ENCODE measurements at regions not wholly inside any gene's neighbourhood (a gene's known extent, or its start where the extent isn't known, plus 50 kb on each side); places are given as distances from the start of the nearest gene placed in this dataset.

DNA sequence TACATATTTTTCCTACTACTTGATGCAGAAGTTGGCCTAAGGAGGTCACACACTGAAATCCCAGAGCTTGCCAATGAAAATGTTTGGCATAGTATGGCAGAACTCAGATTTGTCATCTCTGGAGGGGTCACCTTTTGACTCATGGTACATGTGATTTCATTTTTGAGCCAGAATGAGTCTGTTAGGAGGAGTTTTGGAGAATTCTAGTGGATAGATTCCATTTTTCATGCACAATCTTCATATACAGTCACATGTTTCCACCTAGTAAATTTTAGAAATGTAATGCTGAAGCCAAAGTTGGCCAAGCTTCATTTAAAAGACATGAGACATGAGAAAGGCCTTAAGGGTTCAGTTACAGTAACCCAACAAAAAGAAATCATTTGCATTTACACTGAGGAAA is 97.8 kb upstream of the IGSF10 start:
- Histone ChIP-seq H3K9ac (ENCODE audit: insufficient read depth, low read depth, low read length) (no peak overlapping the region), H3K27ac (ENCODE audit: extremely low read length, insufficient read depth, low read length) (no peak overlapping the region), H3K4me1 (ENCODE audit: insufficient read depth, low read length) (no peaks in the 10 kb centered on the region), H2AFZ (ENCODE audit: low read length) (no peak overlapping the region), H3K27me3 (ENCODE audit: control insufficient read depth in 1 of 2, insufficient read depth in 2 of 2, low read length in 2 of 2) (peaks cover 0 to 1% of the 10 kb centered on the region in 2 experiments; a peak in 1 of 5 replicates), H3K4me2 (ENCODE audit: low read depth, low read length) (no peak overlapping the region), H3K79me2 (ENCODE audit: insufficient read depth, low read length) (no peaks in the 10 kb centered on the region), H4K20me1 (ENCODE audit: insufficient read depth, low read length) (no peaks in the 10 kb centered on the region), H3K36me3 (replicated peaks in 1 of 2; ENCODE audit: control insufficient read depth in 1 of 2, insufficient read depth in 2 of 2, low read length in 2 of 2) (no peaks in the 10 kb centered on the region), H3K4me3 (replicated peaks in 1 of 3; ENCODE audit: insufficient read depth in 1 of 3, low read depth in 2 of 3, low read length in 3 of 3) (no peak overlapping the region), H3K9me3 (ENCODE audit: low read length) (no peaks in the 10 kb centered on the region)
- BruUV-seq (replicated peaks): no TSS peak
- CTCF ChIA-PET (ENCODE audit: low intra/inter-chr PET ratio, low total read pairs): no interaction called here
- TF ChIP-seq STAG1 (CRISPR knock-in tag; IDR thresholded peaks at IDR 0.05) (no peak), ZFAT (CRISPR knock-in tag; conservative IDR thresholded peaks at IDR 0.05) (no peak), ZNF782 (CRISPR knock-in tag; IDR thresholded peaks at IDR 0.05; ENCODE audit: borderline replicate concordance) (no peak)
- TF ChIP-seq, protein P1, sequence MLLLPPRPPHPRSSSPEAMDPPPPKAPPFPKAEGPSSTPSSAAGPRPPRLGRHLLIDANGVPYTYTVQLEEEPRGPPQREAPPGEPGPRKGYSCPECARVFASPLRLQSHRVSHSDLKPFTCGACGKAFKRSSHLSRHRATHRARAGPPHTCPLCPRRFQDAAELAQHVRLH (CRISPR knock-in tag; IDR thresholded peaks at IDR 0.05; ENCODE audit: borderline replicate concordance, low read depth): no peak
- in situ Hi-C loops (cut with HindIII; ENCODE audit: extremely low pct_ligation_motif_present, low pct_unique_long_range_greater_than_20kb) (no loop called here), intact Hi-C loops (cut with micrococcal nuclease; ENCODE audit: unreplicated experiment) (no loop called here)
- ATAC-seq (no peak), DNase-seq (ENCODE audit: low spot score) (no peak), FAIRE-seq (no peak)
- POLR2A ChIA-PET: no interaction called here

DNA sequence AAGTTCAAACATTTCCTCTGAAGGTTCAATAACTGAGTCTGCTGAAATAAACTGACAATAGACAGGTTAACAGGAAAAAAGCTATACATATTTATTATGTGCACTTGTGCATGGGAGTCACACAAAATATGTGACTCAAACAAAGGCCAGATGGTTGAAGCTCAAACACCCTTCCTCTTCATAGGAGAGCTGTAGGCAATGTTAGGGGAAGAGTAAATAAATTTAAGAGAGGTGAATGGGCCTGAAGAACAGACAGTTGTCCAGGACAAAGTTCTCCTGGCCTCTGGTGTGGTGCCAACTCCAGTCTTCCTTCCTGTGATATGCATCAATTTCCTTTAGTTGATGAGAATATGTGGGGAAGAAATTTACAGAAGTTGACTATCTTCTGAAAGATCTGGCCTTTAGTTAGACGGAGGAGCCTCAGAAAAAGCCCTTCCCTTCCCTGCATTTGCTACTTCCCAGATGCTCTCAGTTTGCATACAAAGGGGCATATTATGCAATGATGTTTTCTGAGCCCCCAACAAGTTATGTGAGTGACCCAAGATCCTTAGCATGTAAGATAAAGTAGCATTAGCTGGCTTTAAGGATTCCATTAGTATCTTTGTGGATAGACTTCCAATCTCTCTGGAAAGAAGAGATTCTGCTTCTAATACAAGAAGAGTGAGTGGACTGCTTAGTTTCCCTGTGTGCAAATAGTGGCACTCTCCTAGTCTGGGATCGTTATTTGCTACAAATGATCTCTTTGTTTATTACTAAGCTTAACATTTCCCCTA is 96.4 kb upstream of the IGSF10 start:
- no peak overlapping the region for H3K4me3 ChIP-seq (replicated peaks in 1 of 3; ENCODE audit: insufficient read depth in 1 of 3, low read depth in 2 of 3, low read length in 3 of 3)
- FAIRE-seq (no peak), ATAC-seq (no peak), DNase-seq (ENCODE audit: low spot score) (no peak)
- ChIA-PET POLR2A (no interaction called here), CTCF (ENCODE audit: low intra/inter-chr PET ratio, low total read pairs) (no interaction called here)
- peaks cover 0 to 1% of the 10 kb centered on the region in 2 experiments; a peak in 1 of 5 replicates for H3K27me3 ChIP-seq (ENCODE audit: control insufficient read depth in 1 of 2, insufficient read depth in 2 of 2, low read length in 2 of 2)
- H3K79me2 ChIP-seq (ENCODE audit: insufficient read depth, low read length): no peaks in the 10 kb centered on the region
- intact Hi-C loops (cut with micrococcal nuclease; ENCODE audit: unreplicated experiment) (no loop called here), in situ Hi-C loops (cut with HindIII; ENCODE audit: extremely low pct_ligation_motif_present, low pct_unique_long_range_greater_than_20kb) (no loop called here)
- no peak overlapping the region for H2AFZ ChIP-seq (ENCODE audit: low read length)
- H3K36me3 ChIP-seq (replicated peaks in 1 of 2; ENCODE audit: control insufficient read depth in 1 of 2, insufficient read depth in 2 of 2, low read length in 2 of 2): no peaks in the 10 kb centered on the region
- 0% methylated on average over 2 of the region's 2 CpGs for WGBS (ENCODE audit: low lambda C conversion rate)
- H3K27ac ChIP-seq (ENCODE audit: extremely low read length, insufficient read depth, low read length): no peak overlapping the region
- TF ChIP-seq ZNF883 (CRISPR knock-in tag; IDR thresholded peaks at IDR 0.05; ENCODE audit: not compliant biosample characterization) (no peak), ZNF20 (CRISPR knock-in tag; IDR thresholded peaks at IDR 0.05) (no peak), ZNF660 (CRISPR knock-in tag; IDR thresholded peaks at IDR 0.05; ENCODE audit: borderline replicate concordance, low read depth) (no peak), SMC3 (IDR thresholded peaks at IDR 0.05; ENCODE audit: low read length) (no peak), BORCS8-MEF2B (CRISPR knock-in tag; IDR thresholded peaks at IDR 0.05) (no peak), ZNF891 (CRISPR knock-in tag; IDR thresholded peaks at IDR 0.05) (no peak), ZNF30 (CRISPR knock-in tag; IDR thresholded peaks at IDR 0.05) (no peak), ZKSCAN1 (IDR thresholded peaks at IDR 0.05; ENCODE audit: low read length) (no peak)
- TF ChIP-seq, protein P2, sequence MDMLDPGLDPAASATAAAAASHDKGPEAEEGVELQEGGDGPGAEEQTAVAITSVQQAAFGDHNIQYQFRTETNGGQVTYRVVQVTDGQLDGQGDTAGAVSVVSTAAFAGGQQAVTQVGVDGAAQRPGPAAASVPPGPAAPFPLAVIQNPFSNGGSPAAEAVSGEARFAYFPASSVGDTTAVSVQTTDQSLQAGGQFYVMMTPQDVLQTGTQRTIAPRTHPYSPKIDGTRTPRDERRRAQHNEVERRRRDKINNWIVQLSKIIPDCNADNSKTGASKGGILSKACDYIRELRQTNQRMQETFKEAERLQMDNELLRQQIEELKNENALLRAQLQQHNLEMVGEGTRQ (IDR thresholded peaks at IDR 0.05; ENCODE audit: low read depth, low read length): no peak
- TF ChIP-seq, protein P2 (CRISPR knock-in tag; IDR thresholded peaks at IDR 0.05; ENCODE audit: borderline replicate concordance): no peak
- TF ChIP-seq, protein P3, sequence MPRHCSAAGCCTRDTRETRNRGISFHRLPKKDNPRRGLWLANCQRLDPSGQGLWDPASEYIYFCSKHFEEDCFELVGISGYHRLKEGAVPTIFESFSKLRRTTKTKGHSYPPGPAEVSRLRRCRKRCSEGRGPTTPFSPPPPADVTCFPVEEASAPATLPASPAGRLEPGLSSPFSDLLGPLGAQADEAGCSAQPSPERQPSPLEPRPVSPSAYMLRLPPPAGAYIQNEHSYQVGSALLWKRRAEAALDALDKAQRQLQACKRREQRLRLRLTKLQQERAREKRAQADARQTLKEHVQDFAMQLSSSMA (CRISPR knock-in tag; IDR thresholded peaks at IDR 0.05): no peak
- no peak overlapping the region for H3K9ac ChIP-seq (ENCODE audit: insufficient read depth, low read depth, low read length)
- H3K4me2 ChIP-seq (ENCODE audit: low read depth, low read length): no peak overlapping the region
- H3K9me3 ChIP-seq (ENCODE audit: low read length): no peaks in the 10 kb centered on the region
- H4K20me1 ChIP-seq (ENCODE audit: insufficient read depth, low read length): no peaks in the 10 kb centered on the region
- BruUV-seq (replicated peaks): no TSS peak
- no peaks in the 10 kb centered on the region for H3K4me1 ChIP-seq (ENCODE audit: insufficient read depth, low read length)

Data from HepG2 (cell line).